ENCODE measurements at regions not wholly inside any gene's neighbourhood (a gene's known extent, or its start where the extent isn't known, plus 50 kb on each side); places are given as distances from the start of the nearest gene placed in this dataset.

GRCh38 chr2:59027320-59027719 lies 786.2 kb upstream of the FANCL start:
- DNase-seq, result no peak

- DNase-seq, result peak in 1 of 2 donors; percentile 20
Observed at GRCh38 chr2:59025157-59025757, 784.1 kb upstream of the FANCL start.

GRCh38 chr2:59021786-59022185 lies 780.7 kb upstream of the FANCL start:
- no peak for DNase-seq

- no peak for DNase-seq
Observed at GRCh38 chr2:59019566-59020159, 778.5 kb upstream of the FANCL start.

- no peak for DNase-seq
Observed at GRCh38 chr2:59018737-59019136, 777.6 kb upstream of the FANCL start.

GRCh38 chr2:59015027-59015426 lies 773.9 kb upstream of the FANCL start:
- DNase-seq, result no peak

- no peak for DNase-seq
Observed at GRCh38 chr2:59012971-59013370, 771.8 kb upstream of the FANCL start.

GRCh38 chr2:59012234-59012633 lies 771.1 kb upstream of the FANCL start:
- no peak for DNase-seq

- no peak for DNase-seq
Observed at GRCh38 chr2:59008950-59009349, 767.8 kb upstream of the FANCL start.

GRCh38 chr2:59005836-59006615 lies 764.9 kb upstream of the FANCL start:
- DNase-seq, result no peak

- DNase-seq, result no peak
Observed at GRCh38 chr2:59004621-59005020, 763.5 kb upstream of the FANCL start.

- no peak for DNase-seq
Observed at GRCh38 chr2:59000796-59001195, 759.7 kb upstream of the FANCL start.

- DNase-seq, result no peak
Observed at GRCh38 chr2:58992062-58992706, 751.1 kb upstream of the FANCL start.

GRCh38 chr2:58991357-58991756 lies 750.2 kb upstream of the FANCL start:
- no peak for DNase-seq

- no peak for DNase-seq
Observed at GRCh38 chr2:58985541-58985940, 744.4 kb upstream of the FANCL start.

GRCh38 chr2:58984731-58985130 lies 743.6 kb upstream of the FANCL start:
- no peak for DNase-seq

- DNase-seq, result no peak
Observed at GRCh38 chr2:58983111-58983510, 742.0 kb upstream of the FANCL start.

- DNase-seq, result no peak
Observed at GRCh38 chr2:58981237-58981636, 740.1 kb upstream of the FANCL start.

- DNase-seq, result no peak
Observed at GRCh38 chr2:58976375-58977071, 735.4 kb upstream of the FANCL start.

GRCh38 chr2:58974881-58975280 lies 733.8 kb upstream of the FANCL start:
- DNase-seq, result no peak

GRCh38 chr2:58974426-58974825 lies 733.3 kb upstream of the FANCL start:
- no peak for DNase-seq

GRCh38 chr2:58973811-58974281 lies 732.7 kb upstream of the FANCL start:
- DNase-seq, result no peak

GRCh38 chr2:58972737-58973136 lies 731.6 kb upstream of the FANCL start:
- DNase-seq, result no peak
